GM18873 (cell line): ENCODE measurements at regions not wholly inside any gene's neighbourhood (a gene's known extent, or its start where the extent isn't known, plus 50 kb on each side); places are given as distances from the start of the nearest gene placed in this dataset.
"Not testable (repeated sequence)": the region's sequence is repeated elsewhere in the genome, so short reads cannot be mapped to it uniquely, and the experiment has no call there.

ENCODE experiments used
- ATAC-seq: cut with Tn5 transposase; IDR thresholded peaks from one replicate; pipeline ENCODE4 v1.9.1; 2021; ENCODE audit warnings: mild to moderate bottlenecking, moderate library complexity, moderate number of reproducible peaks; ENCODE audit not compliant: unreplicated experiment, low FRiP score

DNA sequence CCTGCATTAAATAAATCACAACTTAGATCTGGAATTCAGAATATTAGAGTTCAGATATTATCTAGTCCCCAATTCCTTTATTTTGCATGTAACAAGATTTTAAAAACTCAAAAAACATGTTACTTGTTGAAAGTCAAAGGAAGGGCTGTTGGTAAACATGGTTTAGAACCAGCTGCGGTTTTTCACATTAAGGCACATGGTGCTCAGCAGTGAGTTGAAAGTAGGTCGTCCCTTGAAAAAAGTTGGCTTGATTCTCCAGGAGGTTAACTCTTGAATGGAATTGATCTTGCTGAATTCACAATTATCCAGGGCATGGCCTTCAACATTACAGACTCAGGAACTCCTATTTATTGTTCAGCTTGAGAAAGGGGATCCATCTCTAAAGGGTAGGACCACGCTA is 277.1 kb upstream of the DUSP10 start:
- ATAC-seq: no peak

DNA sequence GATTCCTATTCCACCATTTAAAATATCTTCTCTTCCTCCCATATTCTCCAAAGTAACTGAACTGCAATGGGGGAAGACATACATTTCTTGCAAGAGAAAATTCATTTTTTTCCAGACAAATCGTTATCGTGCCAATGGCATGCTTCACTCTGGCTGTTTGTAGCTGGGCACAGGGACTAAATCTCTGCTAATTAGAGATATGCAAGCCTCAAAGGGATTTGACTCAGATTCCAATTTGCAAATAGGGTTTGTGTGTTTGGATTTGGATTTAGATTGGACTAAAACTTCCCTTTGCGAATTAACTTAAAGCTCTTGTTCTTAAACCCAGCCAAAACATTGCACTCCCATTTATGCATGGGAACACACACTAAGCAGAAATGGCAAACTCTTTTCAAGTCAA is 276.2 kb upstream of the DUSP10 start:
- no peak for ATAC-seq

DNA sequence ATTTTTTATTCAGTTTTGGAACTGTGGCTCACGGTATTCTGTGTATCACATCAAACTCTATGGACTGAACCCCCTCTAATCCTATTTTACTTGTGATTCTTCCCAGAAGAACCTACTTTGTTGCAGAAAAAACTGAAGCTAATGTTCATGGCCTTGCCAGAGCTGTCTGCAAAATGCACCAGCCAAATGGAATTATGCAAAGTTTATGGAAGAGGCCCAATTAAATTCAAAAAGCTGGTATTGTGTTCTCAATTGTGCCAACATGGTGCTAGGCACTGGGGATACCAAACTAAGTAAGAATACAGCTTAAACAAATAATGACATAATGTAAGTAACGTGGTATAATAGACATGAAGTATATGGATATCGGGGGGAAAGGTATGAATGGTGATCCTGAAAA is 273.8 kb upstream of the DUSP10 start:
- no peak for ATAC-seq

DNA sequence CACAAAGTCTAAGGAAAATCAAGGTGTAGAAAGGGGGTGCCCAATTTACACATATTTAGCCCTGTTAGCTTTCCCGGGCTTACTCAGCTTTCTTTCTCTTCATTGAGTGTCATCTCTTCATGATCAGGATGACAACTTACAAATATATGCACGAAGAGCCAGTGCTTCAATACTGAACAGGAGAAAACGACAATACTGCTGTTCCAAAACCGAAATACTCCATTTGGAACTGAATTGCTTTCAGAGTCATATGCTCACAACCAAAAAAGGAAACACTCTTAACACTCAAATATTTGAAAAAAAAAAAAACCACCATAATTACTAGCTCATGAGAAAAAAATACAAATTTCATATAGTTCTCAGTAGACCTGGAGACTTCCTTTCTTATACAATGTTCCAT is 272.1 kb upstream of the DUSP10 start:
- no peak for ATAC-seq

DNA sequence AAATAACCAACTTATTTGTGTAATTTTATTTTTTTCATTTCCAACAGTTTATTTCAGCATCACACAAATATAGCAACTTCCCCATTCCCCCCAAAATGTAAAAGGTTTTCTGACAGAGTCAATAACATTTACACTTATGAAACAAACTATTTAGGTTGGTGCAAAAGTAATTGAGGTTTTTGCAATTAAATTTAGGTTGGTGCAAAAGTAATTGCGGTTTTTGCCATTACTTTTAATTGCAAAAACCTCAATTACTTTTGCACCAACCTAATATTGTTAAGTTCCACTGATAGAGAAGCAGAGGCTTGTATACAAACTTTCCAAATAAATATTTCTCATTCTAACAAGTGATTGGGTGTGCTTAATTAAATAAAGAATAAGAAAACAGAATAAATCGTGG is 270.9 kb upstream of the DUSP10 start:
- no peak for ATAC-seq

DNA sequence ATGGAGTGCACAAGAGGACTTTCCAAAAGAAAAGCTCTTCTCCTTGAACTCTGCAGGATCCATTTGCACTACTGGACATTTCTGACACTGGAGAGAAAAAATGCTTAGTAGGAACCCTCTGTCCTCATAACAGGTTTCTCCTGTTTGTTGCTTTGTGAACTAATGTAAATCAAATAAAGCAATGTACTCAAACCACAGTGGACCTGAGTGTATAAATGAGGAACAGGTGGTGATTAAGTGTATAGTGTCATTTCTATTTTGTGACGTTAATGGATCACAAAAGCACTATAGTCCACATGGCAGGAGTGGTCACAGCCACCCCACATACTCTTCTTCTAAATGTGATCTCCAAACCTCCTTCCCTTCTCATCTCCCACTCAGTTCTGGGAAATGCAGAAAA is 268.4 kb upstream of the DUSP10 start:
- no peak for ATAC-seq

DNA sequence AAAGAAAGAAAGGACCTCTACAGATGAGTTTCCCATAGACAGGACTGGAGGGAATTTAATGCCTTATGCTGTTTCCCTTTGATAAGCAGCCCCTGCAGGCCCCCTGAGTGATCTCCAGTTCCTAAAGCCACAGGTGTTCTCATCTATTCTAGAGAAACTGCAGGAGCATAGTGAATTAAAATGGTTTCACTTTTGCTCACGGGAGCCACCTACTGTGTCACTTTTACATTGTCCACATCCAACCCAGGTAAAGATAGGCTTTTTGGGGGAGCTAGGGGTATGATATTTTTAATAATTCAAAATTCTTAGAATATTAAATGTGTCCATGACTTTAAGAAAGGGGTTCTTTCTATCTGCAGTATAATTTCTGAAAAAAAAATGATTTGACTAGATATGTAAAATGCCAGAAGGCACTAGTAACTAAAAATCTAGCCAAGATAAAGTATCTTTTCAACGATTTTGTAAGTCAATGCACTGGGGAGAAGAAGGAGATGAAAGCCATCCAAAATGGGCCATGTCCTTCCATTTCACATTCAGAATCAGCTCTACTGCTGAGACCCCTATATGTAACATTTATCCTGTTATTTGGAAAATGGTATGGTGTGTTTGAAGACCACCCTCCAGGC is 267.3 kb upstream of the DUSP10 start:
- no peak for ATAC-seq

DNA sequence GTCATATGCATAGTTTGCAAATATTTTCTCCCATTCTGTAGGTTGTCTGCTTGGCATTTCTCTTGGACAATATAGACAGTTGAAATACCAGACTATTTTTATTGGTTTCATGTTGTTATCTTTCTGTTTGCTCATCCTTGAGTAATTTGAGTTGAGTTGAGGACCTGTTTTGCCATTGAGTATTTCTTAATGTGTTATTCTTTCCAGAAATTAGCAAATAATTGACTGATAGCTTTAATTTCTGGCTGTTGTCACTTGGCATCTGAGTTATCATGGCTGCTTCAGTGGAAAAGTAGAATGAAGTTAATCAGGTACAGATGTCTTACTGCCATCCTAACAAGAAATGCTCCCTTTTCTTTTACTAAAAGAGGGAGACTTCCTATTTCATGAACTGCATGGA is 264.8 kb upstream of the DUSP10 start:
- no peak for ATAC-seq

DNA sequence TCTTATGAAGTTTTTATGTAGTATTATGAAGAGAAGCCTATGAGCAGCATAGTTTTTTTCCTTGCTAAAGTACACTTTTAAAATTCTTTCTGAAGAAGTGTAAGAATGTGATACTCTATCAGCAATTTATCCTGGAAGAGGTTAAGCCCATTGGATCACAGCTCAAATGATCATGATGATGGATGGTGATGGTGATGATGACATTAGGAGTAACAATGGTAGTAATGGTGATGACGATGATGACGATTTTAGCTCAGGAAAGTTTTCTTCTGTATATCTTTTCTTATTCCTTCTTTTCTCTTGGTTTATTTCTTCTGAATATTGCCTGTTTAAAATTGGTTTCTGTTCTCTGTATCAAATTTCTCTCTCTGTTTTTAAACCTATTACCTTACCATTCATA is 262.9 kb upstream of the DUSP10 start:
- no peak for ATAC-seq

DNA sequence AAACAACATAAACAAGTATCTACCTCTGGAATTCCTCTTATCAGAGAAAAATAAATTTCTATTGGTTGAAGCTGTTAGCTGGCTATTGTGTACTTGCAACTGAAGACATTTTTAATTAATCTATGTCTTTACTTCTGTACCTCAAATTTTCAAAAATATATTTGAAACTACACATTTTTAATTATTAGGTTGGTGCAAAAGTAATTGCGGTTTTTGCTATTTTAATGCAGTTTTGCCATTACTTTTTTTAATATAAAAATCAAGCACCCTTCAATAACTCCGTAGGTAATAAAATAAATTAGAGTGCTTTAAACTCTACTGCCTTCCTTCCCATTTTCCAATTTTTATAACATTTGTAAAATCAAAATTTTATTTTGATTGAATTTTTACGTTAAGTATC is 262.1 kb upstream of the DUSP10 start:
- ATAC-seq: no peak

DNA sequence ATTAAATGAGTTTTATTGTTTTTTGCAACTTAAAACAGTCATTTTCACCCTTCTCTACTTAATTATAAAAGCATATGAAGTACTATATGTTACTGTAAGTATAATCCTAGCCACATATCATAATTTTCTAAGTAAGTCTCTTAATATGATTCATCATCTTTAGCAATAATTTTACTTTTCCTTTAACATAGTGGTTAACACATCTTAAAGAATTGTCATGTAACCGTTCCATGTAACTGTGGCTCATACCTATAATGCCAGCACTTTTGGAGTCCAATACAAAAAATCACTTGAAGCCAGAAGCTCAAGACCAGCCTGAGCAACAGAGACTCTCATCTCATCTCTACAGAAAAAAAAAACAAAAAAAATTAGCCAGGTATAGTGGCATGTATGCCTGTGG is 260.6 kb upstream of the DUSP10 start:
- ATAC-seq: no peak

DNA sequence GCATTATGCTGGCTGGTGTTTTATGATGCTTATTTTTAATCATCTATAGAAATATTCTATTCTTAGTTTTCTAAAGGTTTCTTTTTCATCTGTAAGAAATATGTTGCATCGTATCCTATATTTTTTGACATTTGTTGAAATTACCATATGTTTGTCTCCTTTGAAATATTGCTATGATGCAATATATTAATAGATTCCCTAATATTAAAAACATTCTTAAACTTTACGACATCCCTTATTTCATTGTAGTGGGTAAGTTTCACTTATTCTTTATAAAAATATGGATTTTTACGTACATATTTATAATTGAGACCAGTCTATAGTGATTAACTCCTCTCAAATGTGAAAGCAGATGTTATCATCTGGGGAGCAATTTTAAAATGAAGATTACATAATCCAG is 258.2 kb upstream of the DUSP10 start:
- ATAC-seq: no peak

DNA sequence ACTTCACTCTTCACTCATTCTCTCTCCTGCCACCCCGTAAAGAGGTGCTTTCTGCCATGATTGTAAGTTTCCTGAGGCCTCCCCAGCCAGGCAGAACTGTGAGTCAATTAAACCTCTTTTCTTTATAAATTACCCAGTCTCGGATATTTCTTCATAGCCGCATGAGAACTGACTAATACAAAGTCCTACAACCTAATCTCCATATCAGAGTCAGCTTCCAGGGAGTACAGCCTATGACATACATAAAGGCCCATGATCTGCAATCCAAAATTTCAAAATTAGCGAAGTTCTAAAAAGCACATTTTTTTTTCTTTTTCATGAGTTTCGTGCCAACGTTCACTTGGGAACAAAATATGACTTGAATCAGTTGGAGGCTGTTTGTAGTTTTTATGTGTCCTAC is 256.9 kb upstream of the DUSP10 start:
- no peak for ATAC-seq

DNA sequence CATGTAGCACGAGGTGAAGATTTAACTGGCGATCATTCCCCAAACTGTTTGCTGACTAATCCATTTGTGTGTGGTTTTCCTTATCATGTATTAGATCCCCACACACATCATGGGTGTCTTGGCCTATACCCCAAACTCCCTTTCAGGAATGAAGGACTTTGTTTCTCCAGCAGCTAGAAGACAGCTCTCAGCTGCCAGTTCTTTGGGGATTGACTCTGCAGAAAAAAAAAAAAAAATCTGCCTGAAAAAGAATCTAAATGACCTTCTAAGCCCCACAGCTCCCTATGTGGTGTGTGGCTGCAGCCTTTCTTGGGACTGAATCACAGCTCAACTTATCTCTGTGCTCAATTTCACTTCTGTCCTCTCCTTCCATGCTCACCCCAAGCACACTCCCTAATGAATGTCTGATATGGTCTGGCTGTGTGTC is 256.3 kb upstream of the DUSP10 start:
- ATAC-seq: no peak

DNA sequence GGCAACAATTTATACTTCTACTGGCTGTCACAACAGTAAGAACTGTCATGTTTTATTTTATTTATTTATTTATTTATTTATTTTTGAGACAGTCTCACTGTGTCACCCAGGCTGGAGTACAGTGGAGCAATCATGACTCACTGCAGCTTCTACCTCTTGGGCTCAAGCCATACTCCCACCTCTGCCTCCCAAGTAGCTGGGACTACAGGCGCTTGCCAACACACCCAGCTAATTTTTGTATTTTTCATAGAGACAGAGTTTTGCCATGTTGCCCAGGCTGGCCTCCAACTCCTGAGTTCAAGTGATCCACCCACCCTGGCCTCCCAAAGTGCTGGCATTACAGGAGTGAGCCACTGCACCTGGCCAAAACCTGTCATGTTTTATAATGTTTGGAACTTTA is 255.1 kb upstream of the DUSP10 start:
- ATAC-seq: not testable (repeated sequence)

DNA sequence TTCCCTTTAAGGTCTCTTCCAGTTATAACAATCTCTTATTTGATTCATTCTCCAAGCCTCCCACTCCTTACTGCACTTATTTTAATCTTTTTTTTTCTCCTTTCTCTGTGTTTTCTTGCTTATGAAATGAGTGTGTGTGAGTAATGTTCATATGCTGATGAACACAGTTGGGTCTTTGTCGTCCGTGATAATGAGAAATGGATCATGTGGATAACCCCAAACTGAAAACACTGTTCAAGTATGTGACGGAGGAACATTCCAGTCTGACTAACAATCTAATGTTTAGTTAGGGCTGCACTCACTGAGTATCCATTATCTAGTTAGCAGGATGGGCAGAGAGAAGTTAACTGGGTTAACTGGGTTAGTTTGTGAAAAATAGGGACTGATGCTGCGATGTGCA is 253.1 kb upstream of the DUSP10 start:
- no peak for ATAC-seq

DNA sequence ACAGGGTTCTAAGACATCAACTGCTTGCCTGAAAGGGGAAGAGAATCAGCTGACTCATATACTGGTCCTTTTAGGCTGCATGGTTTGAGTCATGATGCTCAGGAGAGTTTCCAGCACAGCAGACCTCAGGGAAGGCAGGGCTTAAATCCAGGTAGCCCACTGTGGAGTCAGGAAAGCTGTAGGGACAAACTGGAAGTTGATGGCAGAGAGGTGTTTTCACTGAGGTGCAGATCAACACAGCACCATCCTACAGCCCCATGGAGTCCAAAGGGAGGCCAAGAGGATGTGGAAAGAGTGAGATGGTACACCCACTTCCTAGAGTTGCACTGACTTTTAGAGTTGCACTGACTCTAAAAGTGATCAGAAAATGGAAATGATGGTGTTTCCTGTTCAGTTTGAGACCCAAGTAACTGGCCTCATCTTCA is 252.4 kb upstream of the DUSP10 start:
- ATAC-seq: peak; percentile 45

DNA sequence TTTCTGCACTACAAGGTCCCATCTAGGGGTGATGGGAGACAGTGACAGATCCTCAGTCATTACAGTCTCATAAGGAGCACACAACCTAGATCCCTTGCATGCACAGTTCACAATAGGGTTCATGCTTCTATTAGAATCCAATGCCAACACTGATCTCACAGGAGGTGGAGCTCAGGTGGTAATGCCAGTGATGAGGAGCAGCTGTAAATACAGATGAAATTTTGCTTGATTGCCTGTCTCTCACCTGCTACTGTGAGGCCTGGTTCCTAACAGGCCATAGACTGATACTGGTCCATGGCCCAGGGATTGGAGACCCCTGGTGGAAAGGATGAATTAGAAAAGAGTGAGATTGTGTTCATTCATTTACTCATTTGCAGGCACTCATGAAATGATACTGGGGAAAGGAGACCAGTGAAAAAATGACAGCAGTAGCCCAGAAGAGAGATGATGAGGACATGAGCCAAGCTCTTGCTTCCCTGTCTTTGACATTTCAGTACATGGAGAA is 251.6 kb upstream of the DUSP10 start:
- no peak for ATAC-seq

DNA sequence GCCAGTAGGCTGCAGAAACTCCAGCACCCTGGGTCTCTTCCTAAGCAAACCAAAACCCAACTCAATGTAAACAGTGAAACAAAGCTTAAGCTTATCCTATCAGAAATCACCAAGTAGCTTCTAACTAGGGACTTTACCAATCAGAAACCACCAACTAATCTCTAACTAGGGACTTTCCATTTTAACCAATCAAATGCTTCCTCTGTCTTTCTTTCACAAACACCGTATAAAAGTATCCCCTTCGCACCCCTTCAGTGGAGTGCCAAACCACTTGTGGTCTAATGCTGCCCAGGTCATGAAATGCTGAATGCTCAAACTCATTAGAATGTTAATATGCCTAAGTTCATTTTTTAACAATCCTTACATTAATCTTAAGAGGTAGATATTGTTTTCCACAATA is 250.5 kb upstream of the DUSP10 start:
- peak; percentile 51 for ATAC-seq

DNA sequence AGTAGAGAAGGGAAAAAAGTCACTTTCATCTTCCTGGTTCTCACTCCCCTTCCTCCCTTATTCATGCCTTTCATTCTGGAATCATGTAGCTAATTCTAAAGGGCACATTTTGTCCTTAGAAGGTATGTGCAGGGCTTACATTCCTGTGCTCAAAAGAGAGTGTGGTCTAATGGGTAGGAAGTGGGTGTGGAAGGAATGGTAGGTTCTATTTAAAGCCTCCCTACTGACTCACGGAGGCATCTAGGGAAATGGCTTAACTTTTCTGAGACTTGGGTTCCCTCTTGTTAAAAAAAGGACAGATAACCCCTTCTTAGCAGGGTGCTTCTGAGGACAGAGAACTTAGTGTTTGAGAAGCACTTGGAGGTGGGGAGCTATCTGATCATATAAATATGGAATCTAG is 249.3 kb upstream of the DUSP10 start:
- ATAC-seq: no peak

DNA sequence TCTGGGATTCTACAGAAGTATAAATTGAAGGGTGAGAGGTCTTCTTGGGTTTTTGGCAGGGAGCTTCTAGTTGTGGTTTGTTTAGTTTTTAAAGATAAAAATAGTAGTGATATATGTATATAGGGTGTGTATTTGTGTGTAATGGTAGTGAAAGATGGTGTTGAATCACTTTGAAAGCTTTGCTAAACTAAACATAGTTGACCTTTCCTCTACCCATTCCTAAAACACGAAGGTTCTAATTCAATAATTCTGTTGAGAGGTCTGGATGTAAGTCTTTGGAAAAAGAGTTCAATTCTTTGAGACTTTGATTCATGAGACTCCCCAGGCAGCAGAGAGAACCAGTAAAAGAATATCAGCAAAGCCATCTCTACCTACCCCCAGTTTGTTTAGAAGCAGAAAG is 247.9 kb upstream of the DUSP10 start:
- no peak for ATAC-seq

DNA sequence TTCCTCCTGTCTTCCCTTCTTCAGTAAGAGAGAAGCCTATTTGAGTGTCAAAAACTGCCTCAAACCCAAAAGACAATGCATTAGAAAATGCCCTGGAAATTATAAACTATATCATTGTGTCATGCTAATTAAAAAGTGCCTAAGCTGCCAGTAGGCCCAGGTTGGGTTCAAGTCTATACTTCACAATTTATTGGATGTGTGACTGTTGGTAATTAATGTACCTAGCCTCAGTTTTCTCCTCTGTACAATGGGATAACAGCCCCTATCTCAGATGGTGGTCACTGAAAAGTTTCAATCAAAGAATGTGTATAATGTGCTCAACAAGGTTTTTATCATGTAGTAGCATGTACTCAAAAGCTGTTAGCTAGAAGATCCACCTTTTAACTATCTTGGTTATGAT is 246.9 kb upstream of the DUSP10 start:
- no peak for ATAC-seq
